ENCODE measurements at regions not wholly inside any gene's neighbourhood (a gene's known extent, or its start where the extent isn't known, plus 50 kb on each side); places are given as distances from the start of the nearest gene placed in this dataset.
A peak's percentile ranks its signal among the peaks of the same experiment; 100 is the strongest.
"Not testable (repeated sequence)": the region's sequence is repeated elsewhere in the genome, so short reads cannot be mapped to it uniquely, and the experiment has no call there.

DNA sequence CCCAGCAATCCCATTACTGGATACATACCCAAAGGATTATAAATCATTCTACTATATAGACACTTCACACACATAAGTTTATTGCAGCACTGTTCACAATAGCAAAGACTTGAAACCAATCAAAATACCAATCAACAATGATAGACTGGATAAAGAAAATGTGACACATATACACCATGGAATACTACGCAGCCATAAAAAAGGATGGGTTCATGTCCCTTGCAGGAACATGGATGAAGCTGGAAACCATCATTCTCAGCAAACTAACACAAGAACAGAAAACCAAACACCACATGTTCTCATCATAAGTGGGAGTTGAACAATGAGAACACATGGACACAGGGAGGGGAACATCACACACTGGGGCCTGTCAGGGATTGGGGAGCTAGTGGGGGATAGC is 475.4 kb upstream of the NFIA start:
- not testable (repeated sequence) for H3K27ac Mint-ChIP-seq, H3K27me3 Mint-ChIP-seq, ATAC-seq, DNase-seq, H3K4me1 Mint-ChIP-seq, H3K4me3 Mint-ChIP-seq
- H3K9me3 Mint-ChIP-seq = peaks cover 11 to 29% of the 10 kb centered on the region in 2 donors

DNA sequence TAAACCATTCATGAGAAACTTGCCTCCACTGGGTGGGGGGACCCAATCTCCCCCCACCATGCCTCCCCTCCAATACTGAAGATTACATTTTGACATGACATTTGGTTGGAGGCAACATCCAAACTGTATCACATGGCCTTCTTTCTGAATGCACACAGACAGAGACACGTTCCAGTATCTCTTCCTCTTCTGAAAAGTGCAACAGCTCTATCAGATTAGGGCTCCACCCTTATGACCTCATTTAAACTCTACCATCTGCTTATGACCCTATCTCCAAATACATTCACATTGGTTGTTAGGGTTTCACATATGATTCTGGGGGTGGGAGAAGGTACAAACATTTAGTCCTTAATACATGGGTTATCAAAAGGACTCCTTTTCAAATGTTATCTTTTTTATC is 481.8 kb upstream of the NFIA start:
- no peak overlapping the region for H3K27ac Mint-ChIP-seq
- no peak overlapping the region for H3K4me3 Mint-ChIP-seq
- DNase-seq (no peak), ATAC-seq (no peak)
- peaks cover 6% of the 10 kb centered on the region for H3K27me3 Mint-ChIP-seq
- H3K9me3 Mint-ChIP-seq = peaks cover 4 to 16% of the 10 kb centered on the region in 2 donors
- no peaks in the 10 kb centered on the region for H3K4me1 Mint-ChIP-seq

DNA sequence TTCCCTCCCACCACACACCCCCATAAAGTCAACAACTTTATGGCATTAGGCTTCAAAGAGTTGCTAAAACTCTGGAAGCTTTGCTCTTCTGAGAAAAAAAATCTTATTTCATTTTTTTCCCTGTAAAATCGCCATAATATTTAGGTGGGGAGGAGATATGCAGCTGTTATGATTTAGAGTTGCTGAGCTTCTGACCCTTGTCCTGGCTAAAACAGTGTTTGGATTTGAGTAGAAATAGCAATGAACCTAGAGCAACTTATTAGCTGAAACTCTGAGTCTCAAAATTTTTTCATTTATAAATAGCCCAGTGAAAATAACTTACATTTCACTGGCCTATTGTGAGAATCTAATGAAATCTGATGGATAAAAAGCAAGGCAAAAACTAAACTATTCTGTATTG is 482.8 kb upstream of the NFIA start:
- Mint-ChIP-seq H3K9me3 (peaks cover 4 to 16% of the 10 kb centered on the region in 2 donors), H3K27me3 (peaks cover 6% of the 10 kb centered on the region), H3K27ac (no peak overlapping the region), H3K4me1 (no peaks in the 10 kb centered on the region), H3K4me3 (no peak overlapping the region)
- DNase-seq (no peak), ATAC-seq (no peak)

DNA sequence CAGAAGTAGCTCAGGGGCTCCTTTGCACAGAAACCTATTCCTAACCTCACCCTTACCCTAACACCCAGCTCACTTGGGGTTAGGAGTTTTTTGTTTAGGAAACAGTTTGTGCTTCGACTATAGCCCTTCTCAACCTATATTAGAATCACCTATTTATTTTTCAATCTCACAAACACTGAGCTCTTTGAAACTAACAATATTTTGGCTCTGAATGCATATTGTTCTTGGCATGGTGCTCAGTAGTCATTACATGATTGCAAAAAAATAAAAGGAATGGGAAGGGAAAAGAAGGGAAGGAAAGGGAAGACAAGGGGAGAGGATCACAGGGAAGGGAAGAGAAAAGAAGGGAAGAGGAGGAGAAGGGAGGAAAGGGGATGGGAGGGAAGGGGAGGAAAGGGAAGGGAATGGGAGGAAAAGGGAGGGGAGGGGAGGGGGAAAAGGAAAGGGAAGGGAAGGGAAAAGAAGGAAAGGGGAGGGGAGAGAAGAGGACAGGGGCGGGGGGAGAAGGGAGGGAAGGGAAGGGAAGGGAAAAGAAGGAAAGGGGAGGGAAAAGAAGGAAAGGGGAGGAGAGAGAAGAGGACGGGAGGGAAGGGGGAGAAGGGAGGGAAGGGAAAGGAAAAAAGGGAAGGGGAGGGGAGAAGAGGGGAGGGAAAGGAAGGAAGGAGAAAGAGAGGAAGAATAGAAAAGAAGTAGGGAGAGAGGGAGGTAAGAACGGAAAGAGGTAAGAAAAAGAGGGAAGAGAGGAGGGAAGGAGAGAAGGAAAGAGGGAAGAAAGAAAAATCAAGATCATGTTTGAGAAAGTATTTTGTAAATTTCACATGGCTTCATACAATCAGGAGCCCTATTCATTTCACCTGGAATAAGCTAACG is 484.1 kb upstream of the NFIA start:
- no peak overlapping the region for H3K27ac Mint-ChIP-seq
- H3K27me3 Mint-ChIP-seq = peaks cover 6% of the 10 kb centered on the region
- no peak for DNase-seq
- H3K4me1 Mint-ChIP-seq = no peaks in the 10 kb centered on the region
- H3K4me3 Mint-ChIP-seq = no peak overlapping the region
- H3K9me3 Mint-ChIP-seq = peaks cover 0 to 9% of the 10 kb centered on the region in 2 donors
- no peak for ATAC-seq

DNA sequence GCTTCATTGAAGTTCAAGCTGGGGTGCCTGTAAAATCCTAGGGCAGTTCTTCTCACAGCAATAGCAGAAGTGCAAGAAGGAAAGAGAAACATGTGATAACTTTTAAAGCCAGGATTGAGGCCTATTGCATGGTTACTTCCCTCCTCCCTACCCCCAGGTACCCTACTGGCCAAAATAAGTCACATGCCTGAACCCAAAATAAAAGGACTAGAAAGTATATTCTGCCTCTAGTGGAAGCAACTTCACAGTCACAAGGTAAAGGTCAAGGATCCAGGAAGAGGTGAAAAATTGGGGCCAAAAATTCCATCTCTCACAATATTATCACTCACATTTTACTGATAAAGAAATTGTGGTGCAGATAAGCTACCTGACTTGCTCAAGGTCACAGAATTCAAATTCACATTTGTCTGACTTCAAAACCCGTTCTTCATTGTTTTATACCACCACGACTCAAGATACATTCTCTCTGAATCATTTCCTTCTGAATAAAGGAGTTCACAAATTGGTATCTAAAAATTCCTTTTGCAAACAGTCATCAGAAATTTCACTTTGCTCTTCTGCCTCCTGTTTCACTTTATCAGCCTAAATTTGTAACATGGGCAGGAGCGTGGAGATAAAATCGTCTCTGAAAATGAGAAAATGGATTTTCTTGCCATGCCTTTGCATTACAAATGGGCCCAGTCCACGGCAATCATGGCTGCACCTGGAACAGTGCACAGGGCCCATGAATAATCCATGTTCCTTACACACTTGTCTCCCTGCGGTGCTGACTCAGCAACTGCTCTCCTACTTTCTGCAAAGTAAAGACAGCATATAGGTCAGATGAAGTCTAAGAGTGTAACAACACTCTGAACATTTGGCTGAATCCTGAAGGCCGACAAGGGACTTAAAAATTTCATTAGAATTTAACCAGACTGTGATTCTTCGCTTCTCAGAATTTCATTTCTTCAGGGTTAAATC is 485.3 kb upstream of the NFIA start:
- Mint-ChIP-seq H3K9me3 (peaks cover 0 to 9% of the 10 kb centered on the region in 2 donors), H3K27me3 (peaks cover 6% of the 10 kb centered on the region), H3K27ac (peak overlapping the region in 1 of 2 donors; percentile 34), H3K4me1 (no peaks in the 10 kb centered on the region), H3K4me3 (no peak overlapping the region)
- DNase-seq = no peak
- ATAC-seq = no peak

DNA sequence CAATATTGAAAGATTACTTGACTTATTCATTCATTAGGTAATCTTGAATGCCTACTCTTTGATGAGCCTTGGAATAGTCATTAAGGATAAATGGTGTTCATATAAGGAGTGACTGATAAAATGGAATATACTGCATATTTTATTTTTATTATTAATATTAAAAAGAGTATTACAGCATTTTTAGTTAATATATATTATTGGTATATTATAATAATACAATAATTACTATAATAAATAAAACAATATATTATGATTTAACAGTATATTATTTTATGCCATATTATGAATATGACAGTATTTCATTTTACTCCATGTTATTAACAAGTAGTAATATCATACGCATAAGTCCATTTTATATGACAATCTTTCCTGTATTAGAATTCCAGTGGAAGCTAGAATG is 490.8 kb upstream of the NFIA start:
- H3K27ac Mint-ChIP-seq = no peak overlapping the region
- no peak for DNase-seq
- no peaks in the 10 kb centered on the region for H3K27me3 Mint-ChIP-seq
- H3K4me1 Mint-ChIP-seq = no peaks in the 10 kb centered on the region
- ATAC-seq = no peak
- H3K4me3 Mint-ChIP-seq = no peak overlapping the region
- no peaks in the 10 kb centered on the region for H3K9me3 Mint-ChIP-seq

DNA sequence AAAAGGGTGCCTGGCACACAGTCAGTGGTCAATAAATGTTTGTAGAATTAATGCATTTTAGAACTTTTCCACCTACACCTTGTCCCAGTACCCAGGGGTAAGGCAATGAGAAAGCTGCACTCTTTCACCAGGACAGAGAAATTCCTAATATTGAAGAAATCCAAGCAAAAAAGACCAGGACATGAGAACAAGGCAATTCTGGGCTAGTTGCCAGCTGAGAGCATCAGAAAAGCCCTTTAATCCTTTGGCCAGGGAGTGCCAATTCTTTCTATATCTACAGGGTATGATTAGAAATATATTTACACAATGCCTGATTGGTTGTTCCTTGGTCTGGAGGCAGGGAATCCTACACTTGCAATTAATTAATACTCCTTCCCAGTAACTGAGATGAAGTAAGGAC is 492.4 kb upstream of the NFIA start:
- H3K27ac Mint-ChIP-seq = peak overlapping the region in 1 of 2 donors; percentile 5
- DNase-seq (no peak), ATAC-seq (no peak)
- H3K27me3 Mint-ChIP-seq = no peaks in the 10 kb centered on the region
- no peak overlapping the region for H3K4me3 Mint-ChIP-seq
- H3K9me3 Mint-ChIP-seq = no peaks in the 10 kb centered on the region
- H3K4me1 Mint-ChIP-seq = no peaks in the 10 kb centered on the region

DNA sequence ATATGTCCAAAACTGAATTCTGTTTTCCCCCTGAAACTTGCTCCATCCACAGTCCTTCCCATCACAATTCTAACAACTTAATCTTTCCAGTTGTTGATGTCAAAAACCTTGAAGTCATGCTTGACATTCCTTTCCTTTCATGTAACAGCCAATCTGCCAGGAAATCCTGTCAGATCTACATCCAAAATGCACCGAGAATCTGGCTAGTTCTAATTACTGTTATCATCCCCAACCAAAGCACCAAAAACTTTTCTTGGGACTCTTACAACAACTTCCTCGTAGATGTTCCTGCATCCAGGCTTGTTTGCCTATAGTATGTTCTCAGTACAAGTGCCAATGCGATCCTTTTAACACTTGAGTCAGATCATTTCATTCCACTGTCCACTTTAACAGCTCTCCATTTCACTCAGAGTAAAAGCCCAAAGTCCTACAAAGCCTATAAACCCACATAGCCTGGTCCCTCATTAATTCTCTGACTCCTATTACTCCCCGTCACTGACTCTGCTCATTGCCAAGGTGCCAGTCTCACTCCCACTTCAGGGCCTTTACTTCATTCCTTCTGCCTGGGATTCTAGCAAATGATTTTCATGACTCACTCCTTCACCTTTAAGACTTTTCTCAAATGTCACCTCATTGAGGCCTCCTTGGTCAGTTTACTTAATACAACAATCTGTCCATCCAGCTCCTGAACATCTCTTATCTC is 493.2 kb upstream of the NFIA start:
- no peak overlapping the region for H3K27ac Mint-ChIP-seq
- no peaks in the 10 kb centered on the region for H3K4me1 Mint-ChIP-seq
- ATAC-seq = no peak
- no peak for DNase-seq
- H3K4me3 Mint-ChIP-seq = no peak overlapping the region
- H3K9me3 Mint-ChIP-seq = peaks cover 0 to 4% of the 10 kb centered on the region in 2 donors
- no peaks in the 10 kb centered on the region for H3K27me3 Mint-ChIP-seq

DNA sequence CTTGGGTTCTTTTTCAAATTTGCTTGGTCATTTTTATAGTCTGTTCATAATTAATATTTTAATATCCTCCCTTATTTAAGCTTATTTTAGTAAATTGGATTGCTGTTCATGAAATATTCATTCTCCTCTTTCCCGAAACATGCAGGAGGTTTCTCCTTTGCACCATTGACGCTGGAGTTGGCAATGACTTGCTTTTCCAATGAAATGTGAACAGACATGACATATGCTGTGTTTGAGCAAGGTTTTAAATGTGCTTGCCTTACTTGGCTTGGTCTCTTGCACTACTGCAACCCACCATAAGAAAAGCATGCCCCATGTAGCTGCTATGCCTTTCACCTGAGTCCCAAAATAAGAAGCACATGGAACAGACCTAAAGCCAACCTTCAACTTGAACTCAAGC is 498.0 kb upstream of the NFIA start:
- no peak for ATAC-seq
- no peaks in the 10 kb centered on the region for H3K4me1 Mint-ChIP-seq
- H3K27me3 Mint-ChIP-seq = no peaks in the 10 kb centered on the region
- no peak for DNase-seq
- H3K27ac Mint-ChIP-seq = no peak overlapping the region
- H3K9me3 Mint-ChIP-seq = peaks cover 0 to 15% of the 10 kb centered on the region in 2 donors
- no peak overlapping the region for H3K4me3 Mint-ChIP-seq

DNA sequence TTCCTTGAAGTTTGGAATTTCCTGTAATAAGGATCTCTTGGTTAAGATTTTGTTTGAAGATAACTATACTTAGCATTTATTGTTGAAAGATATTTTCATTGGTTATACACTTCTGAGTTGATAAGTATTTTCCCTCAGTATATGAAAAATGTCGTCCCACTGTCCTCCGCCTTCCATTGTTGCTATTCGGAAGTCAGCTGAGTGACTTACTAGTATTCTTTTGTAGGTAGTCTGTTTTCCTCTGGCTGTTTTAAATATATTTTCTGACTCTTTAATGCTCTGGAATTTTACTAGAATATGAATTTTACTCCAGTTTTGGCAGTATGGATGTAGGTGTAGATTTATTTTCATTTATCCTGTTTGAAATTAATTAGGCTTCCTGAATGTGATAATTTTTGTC is 498.7 kb upstream of the NFIA start:
- no peak for ATAC-seq
- H3K27ac Mint-ChIP-seq = no peak overlapping the region
- H3K4me3 Mint-ChIP-seq = no peak overlapping the region
- no peaks in the 10 kb centered on the region for H3K4me1 Mint-ChIP-seq
- no peak for DNase-seq
- no peaks in the 10 kb centered on the region for H3K27me3 Mint-ChIP-seq
- peaks cover 0 to 15% of the 10 kb centered on the region in 2 donors for H3K9me3 Mint-ChIP-seq

DNA sequence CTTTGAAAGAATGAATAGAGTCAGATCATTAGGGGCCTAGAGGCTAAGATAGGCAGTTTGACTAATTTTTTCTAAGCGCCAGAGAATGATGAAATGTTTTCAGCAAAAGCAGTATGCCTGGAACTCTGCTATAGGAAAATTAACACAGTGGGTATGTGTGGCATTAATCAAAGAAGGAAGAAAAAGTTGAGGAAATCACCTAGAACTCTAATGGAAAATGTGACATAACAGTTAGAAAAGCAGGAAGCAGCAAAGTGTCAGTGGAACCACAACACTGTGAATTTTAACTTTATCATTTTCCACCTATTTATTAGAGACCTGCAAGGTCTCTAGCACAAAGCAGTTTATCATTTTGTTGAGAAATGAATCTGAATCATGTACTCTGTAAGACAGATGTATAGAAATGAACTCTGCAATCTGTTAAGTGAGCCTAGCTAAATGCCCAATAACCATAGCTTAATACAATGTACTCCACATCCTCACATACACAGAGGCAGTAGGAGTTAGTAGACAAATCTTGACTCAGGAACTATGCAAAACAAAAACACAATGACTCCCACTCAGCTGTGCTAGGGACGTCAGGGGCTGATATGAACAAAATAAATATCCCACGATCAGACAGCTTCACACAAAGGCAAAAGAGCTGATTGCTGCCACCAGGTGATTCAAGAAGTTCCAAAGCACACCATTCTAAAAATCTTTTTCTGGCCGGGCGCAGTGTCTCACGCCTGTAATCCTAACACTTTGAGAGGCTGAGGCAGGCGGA is 500.7 kb upstream of the NFIA start:
- H3K27me3 Mint-ChIP-seq = no peaks in the 10 kb centered on the region
- H3K4me1 Mint-ChIP-seq = no peaks in the 10 kb centered on the region
- peaks cover 0 to 15% of the 10 kb centered on the region in 2 donors for H3K9me3 Mint-ChIP-seq
- no peak for ATAC-seq
- no peak overlapping the region for H3K4me3 Mint-ChIP-seq
- H3K27ac Mint-ChIP-seq = no peak overlapping the region
- no peak for DNase-seq

DNA sequence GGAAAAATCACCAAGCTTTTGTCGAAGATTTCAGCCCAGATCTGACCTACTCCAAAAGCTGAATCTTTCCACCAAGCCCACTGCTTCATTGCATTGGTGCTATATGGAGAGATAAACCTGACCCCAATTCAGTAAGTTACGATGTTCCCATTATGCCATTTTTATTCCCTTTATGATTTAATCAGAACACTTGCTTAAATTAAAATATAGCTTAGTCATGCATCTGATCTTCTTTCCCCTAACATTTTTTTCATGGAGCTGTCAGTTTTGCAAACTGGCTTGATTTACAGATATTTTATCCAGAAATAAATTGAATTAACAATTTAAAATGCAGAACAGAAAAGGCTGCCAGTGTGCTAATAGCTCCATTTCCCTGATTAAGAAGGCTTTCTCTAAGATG is 503.5 kb upstream of the C1orf87 start:
- DNase-seq (no peak), ATAC-seq (no peak)
- Mint-ChIP-seq H3K27me3 (no peaks in the 10 kb centered on the region), H3K9me3 (peaks cover 0 to 5% of the 10 kb centered on the region in 2 donors), H3K27ac (no peak overlapping the region), H3K4me1 (no peaks in the 10 kb centered on the region), H3K4me3 (no peak overlapping the region)

DNA sequence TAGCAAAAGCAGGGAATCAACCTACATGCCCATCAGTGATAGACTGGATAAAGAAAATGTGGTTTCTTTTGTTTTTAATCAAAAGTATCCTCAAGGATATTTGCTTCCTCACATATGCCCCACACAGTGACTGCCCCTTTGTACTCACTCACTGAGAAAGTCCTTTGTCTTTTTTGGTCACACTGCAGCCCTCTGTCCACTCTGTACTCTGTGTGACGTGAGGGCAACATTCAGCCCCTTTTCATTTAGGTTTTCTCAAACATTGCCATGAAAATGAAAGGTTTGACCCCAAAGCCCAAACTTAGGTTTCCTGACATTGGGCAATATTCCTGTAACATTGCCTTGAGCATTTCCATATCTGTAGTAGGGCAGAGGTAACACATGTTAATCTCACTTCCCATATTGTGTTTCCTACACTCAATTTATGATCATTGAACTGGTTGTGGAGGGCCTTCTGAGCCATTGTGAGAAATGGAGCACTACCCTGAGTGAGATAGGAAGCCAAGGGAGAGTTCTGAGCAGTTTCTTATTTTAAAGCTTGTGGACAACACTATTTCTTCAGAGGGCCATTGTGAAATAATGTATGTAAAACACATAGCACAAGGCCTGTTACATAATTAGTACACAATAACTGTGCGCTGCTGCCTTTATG is 501.9 kb upstream of the C1orf87 start:
- Mint-ChIP-seq H3K27ac (no peak overlapping the region), H3K4me1 (no peaks in the 10 kb centered on the region), H3K27me3 (no peaks in the 10 kb centered on the region), H3K4me3 (no peak overlapping the region), H3K9me3 (no peaks in the 10 kb centered on the region)
- ATAC-seq (no peak), DNase-seq (no peak)

DNA sequence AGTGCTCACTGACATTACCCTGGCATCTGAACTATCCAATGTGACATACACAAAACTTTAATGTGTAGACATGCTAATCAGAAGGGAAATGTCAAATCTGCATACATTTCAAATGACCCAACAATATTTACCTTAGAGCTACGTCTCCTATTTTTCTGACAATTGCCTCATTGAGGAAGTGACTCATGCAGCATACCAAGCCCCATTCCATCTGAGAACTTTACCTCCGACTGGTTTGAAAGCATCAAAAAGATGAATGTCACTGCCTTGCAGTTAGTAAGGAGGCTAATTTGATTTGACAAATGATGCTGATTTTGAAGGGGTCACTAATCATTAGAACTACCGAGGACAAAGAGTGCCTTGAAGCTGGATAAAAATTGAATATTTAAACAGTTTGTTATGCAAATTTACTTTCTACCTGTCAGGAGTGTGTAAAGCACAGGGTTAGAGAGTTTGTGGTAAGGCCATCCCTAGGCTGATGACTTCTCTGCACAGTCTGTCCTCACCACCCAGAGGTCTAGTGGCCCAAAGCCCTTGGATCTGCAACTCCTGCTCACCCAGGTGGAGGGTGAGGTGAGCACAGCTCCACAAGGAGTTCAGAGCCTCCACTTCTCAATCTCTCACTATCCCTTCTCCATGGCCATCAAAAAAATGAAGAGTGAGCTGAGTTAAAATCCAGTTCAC is 500.3 kb upstream of the C1orf87 start:
- DNase-seq = no peak
- H3K4me3 Mint-ChIP-seq = no peak overlapping the region
- no peaks in the 10 kb centered on the region for H3K27me3 Mint-ChIP-seq
- H3K27ac Mint-ChIP-seq = no peak overlapping the region
- ATAC-seq = no peak
- H3K9me3 Mint-ChIP-seq = no peaks in the 10 kb centered on the region
- H3K4me1 Mint-ChIP-seq = no peaks in the 10 kb centered on the region

Measured in stimulated activated naive CD8-positive, alpha-beta T cell treated with anti-CD3 and anti-CD28 coated beads, Interleukin-15, amount 100 ng/mL, for 72 hours (primary cell).